Prostate gland (tissue), 2 donors: ENCODE measurements at regions not wholly inside any gene's neighbourhood (a gene's known extent, or its start where the extent isn't known, plus 50 kb on each side); places are given as distances from the start of the nearest gene placed in this dataset.

Experiments
- CTCF ChIP-seq, 4 experiments: fragments of 200-600 bp in 2 of 4; fragments of 450-650 bp in 2 of 4; sonication (generic) in 2 of 4; IDR thresholded peaks; 1 replicate in 3 of 4; 2 replicates in 1 of 4; pipeline ENCODE4 v1.5.1; 2016 to 2019; ENCODE audit warnings: antibody characterized with exemption in 4 of 4, mild to moderate bottlenecking in 2 of 4, moderate library complexity in 2 of 4
- POLR2A ChIP-seq: fragments of 450-650 bp; IDR thresholded peaks from one replicate; pipeline ENCODE4 v1.6.1; 2016; ENCODE audit warnings: antibody characterized with exemption, mild to moderate bottlenecking
- POLR2AphosphoS5 ChIP-seq: sonication (generic); formaldehyde crosslinking; IDR thresholded peaks from one replicate; pipeline ENCODE4 v1.6.1; 2017; ENCODE audit warnings: antibody characterized with exemption

DNA sequence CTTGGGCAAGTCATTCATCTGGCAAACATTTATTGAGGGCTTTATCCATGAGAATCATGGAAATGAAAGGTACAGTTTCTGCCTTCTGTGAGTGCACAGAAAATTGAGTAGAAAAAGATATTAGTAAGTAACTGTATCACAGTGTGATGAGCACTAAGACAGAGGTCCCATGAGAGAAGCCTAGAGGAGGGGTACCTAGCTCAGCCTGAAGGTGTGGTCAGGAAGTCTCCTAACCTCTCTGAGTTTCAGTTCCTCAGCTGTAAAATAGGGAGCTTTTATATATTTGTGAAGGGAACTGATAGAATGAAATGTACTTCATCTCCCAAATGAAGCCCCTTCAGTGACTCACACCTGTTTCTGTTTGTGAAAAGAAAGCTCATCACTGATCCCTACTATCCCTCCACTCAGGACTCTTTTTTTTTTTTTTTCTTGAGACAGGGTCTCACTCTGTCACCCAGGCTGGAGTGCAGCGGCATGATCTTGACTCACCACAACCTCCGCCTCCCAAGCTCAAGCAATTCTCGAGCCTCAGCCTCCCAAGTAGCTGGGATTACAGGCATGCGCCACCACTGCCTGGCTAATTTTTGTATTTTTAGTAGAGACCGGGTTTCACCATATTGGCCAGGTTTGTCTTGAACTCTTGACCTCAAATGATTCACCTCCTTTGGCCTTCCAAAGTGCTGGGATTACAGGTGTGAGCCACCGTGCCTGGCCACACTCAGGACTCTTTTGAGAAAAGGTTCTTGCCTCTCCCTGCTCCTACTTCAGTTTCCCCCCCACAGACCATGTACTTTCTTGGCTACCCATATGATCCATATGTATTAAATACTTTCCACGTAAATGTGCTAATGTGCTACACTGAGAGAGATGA lies 93.7 kb upstream of the FUT8 start:
- TF ChIP-seq POLR2A (no peak), CTCF (IDR thresholded peaks at IDR 0.05) (no peak), POLR2AphosphoS5 (no peak)
